ENCODE measurements at regions not wholly inside any gene's neighbourhood (a gene's known extent, or its start where the extent isn't known, plus 50 kb on each side); places are given as distances from the start of the nearest gene placed in this dataset.

- no peaks in the 10 kb centered on the region for H3K27me3 Mint-ChIP-seq
- DNase-seq, result no peak
- H3K36me3 Mint-ChIP-seq (ENCODE audit: low read depth), result no peaks in the 10 kb centered on the region
- ChIA-PET POLR2A (no interaction called here), CTCF (no interaction called here)
- ATAC-seq, result no peak
- TF ChIP-seq CTCF (IDR thresholded peaks at IDR 0.05), result no peak
- H3K4me1 Mint-ChIP-seq (ENCODE audit: low read depth), result no peaks in the 10 kb centered on the region
- H3K27ac Mint-ChIP-seq, result no peak overlapping the region
- H3K9me3 Mint-ChIP-seq, result no peaks in the 10 kb centered on the region
- intact Hi-C loops (cut with micrococcal nuclease), result no loop called here
- no peak overlapping the region for H3K4me3 Mint-ChIP-seq
Observed at GRCh38 chr9:105171076-105171475, 73.4 kb upstream of the SLC44A1 start.

- ATAC-seq (no peak), DNase-seq (no peak)
- H3K4me1 Mint-ChIP-seq (ENCODE audit: low read depth), result no peaks in the 10 kb centered on the region
- no peaks in the 10 kb centered on the region for H3K36me3 Mint-ChIP-seq (ENCODE audit: low read depth)
- CTCF ChIA-PET, result no interaction called here
- H3K9me3 Mint-ChIP-seq, result no peaks in the 10 kb centered on the region
- no peak overlapping the region for H3K27ac Mint-ChIP-seq
- H3K27me3 Mint-ChIP-seq, result no peaks in the 10 kb centered on the region
- intact Hi-C loops (cut with micrococcal nuclease), result no loop called here
- POLR2A ChIA-PET, result no interaction called here
- no peak for TF ChIP-seq CTCF (IDR thresholded peaks at IDR 0.05)
- no peak overlapping the region for H3K4me3 Mint-ChIP-seq
Observed at GRCh38 chr9:105171589-105171988, 72.9 kb upstream of the SLC44A1 start.

- no peaks in the 10 kb centered on the region for H3K27me3 Mint-ChIP-seq
- H3K27ac Mint-ChIP-seq, result no peak overlapping the region
- TF ChIP-seq CTCF (IDR thresholded peaks at IDR 0.05), result no peak
- no peak for ATAC-seq
- CTCF ChIA-PET, result no interaction called here
- intact Hi-C loops (cut with micrococcal nuclease), result no loop called here
- no peaks in the 10 kb centered on the region for H3K4me1 Mint-ChIP-seq (ENCODE audit: low read depth)
- no peaks in the 10 kb centered on the region for H3K9me3 Mint-ChIP-seq
- POLR2A ChIA-PET, result interaction anchor here (0.7 kb wide), 1 partner anchor 453 kb away, joined by 3 read pairs; no protein-coding TSS in a partner anchor
- no peak for DNase-seq
- H3K36me3 Mint-ChIP-seq (ENCODE audit: low read depth), result no peaks in the 10 kb centered on the region
- H3K4me3 Mint-ChIP-seq, result no peak overlapping the region
Observed at GRCh38 chr9:105172436-105172835, 72.0 kb upstream of the SLC44A1 start.

GRCh38 chr9:105173306-105173705 is 71.1 kb upstream of the SLC44A1 start:
- Mint-ChIP-seq H3K4me1 (ENCODE audit: low read depth) (no peaks in the 10 kb centered on the region), H3K9me3 (no peaks in the 10 kb centered on the region), H3K27ac (no peak overlapping the region), H3K36me3 (ENCODE audit: low read depth) (no peaks in the 10 kb centered on the region), H3K4me3 (no peak overlapping the region), H3K27me3 (no peaks in the 10 kb centered on the region)
- ATAC-seq (no peak), DNase-seq (no peak)
- POLR2A ChIA-PET, result no interaction called here
- intact Hi-C loops (cut with micrococcal nuclease), result no loop called here
- TF ChIP-seq CTCF (IDR thresholded peaks at IDR 0.05), result no peak
- CTCF ChIA-PET, result no interaction called here

- CTCF ChIA-PET, result no interaction called here
- intact Hi-C loops (cut with micrococcal nuclease), result no loop called here
Observed at GRCh38 chr9:105173826-105174225, 70.6 kb upstream of the SLC44A1 start.

More at GRCh38 chr9:105173826-105174225, 70.6 kb upstream of the SLC44A1 start:
- H3K4me1 Mint-ChIP-seq (ENCODE audit: low read depth), result no peaks in the 10 kb centered on the region
- no peaks in the 10 kb centered on the region for H3K9me3 Mint-ChIP-seq
- TF ChIP-seq CTCF (IDR thresholded peaks at IDR 0.05), result no peak
- no peak overlapping the region for H3K27ac Mint-ChIP-seq
- H3K4me3 Mint-ChIP-seq, result no peak overlapping the region
- ATAC-seq, result no peak
- POLR2A ChIA-PET, result no interaction called here
- H3K36me3 Mint-ChIP-seq (ENCODE audit: low read depth), result no peaks in the 10 kb centered on the region
- no peaks in the 10 kb centered on the region for H3K27me3 Mint-ChIP-seq
- no peak for DNase-seq

All from activated CD8-positive, alpha-beta T cell treated with anti-CD3 and anti-CD28 coated beads for 36 hours (primary cell).